Activated CD4-positive, alpha-beta T cell treated with anti-CD3 and anti-CD28 coated beads, Interleukin-2, amount 50 U/mL, for 24 hours (primary cell): ENCODE measurements at regions not wholly inside any gene's neighbourhood (a gene's known extent, or its start where the extent isn't known, plus 50 kb on each side); places are given as distances from the start of the nearest gene placed in this dataset.
"Not testable (repeated sequence)": the region's sequence is repeated elsewhere in the genome, so short reads cannot be mapped to it uniquely, and the experiment has no call there.

Experiments
- DNase-seq, 2 donors: peaks; one replicate each; pipeline ENCODE4 v3.0.0-alpha.2; 2020; ENCODE audit warnings: low read depth in 1 of 2, low spot score in 1 of 2

- DNase-seq = no peak
These were observed 303.9 kb downstream of the CPS1 start for GRCh38 chr2:210860276-210860675.

- DNase-seq = no peak
These were observed 304.8 kb downstream of the CPS1 start for GRCh38 chr2:210861038-210861665.

- no peak for DNase-seq
These were observed 306.1 kb downstream of the CPS1 start for GRCh38 chr2:210862283-210863065.

- DNase-seq = no peak
These were observed 306.9 kb downstream of the CPS1 start for GRCh38 chr2:210863283-210863682.

GRCh38 chr2:210871566-210871965 lies 315.2 kb downstream of the CPS1 start:
- not testable (repeated sequence) for DNase-seq

GRCh38 chr2:210873631-210874030 lies 317.2 kb downstream of the CPS1 start:
- DNase-seq = no peak

GRCh38 chr2:210884227-210884626 lies 327.8 kb downstream of the CPS1 start:
- DNase-seq = no peak

- DNase-seq = no peak
These were observed 331.6 kb downstream of the CPS1 start for GRCh38 chr2:210888035-210888434.

GRCh38 chr2:210895132-210895531 lies 338.7 kb downstream of the CPS1 start:
- no peak for DNase-seq

- no peak for DNase-seq
These were observed 342.7 kb downstream of the CPS1 start for GRCh38 chr2:210899131-210899530.

- DNase-seq = no peak
These were observed 344.9 kb downstream of the CPS1 start for GRCh38 chr2:210901326-210901725.

GRCh38 chr2:210912779-210913178 lies 356.4 kb downstream of the CPS1 start:
- DNase-seq = no peak

- DNase-seq = no peak
These were observed 357.1 kb downstream of the CPS1 start for GRCh38 chr2:210913461-210913860.

GRCh38 chr2:210915912-210916311 lies 359.5 kb downstream of the CPS1 start:
- no peak for DNase-seq

- DNase-seq = no peak
These were observed 361.1 kb downstream of the CPS1 start for GRCh38 chr2:210917465-210917864.

- no peak for DNase-seq
These were observed 362.7 kb downstream of the CPS1 start for GRCh38 chr2:210919128-210919527.

GRCh38 chr2:210922419-210922818 lies 366.0 kb downstream of the CPS1 start:
- DNase-seq = no peak

- no peak for DNase-seq
These were observed 372.3 kb downstream of the CPS1 start for GRCh38 chr2:210928714-210929113.

GRCh38 chr2:210938228-210938627 lies 381.8 kb downstream of the CPS1 start:
- DNase-seq = no peak

- no peak for DNase-seq
These were observed 390.0 kb downstream of the CPS1 start for GRCh38 chr2:210946395-210946794.

- DNase-seq = not testable (repeated sequence)
These were observed 394.1 kb downstream of the CPS1 start for GRCh38 chr2:210950434-210951060.

- no peak for DNase-seq
These were observed 398.0 kb downstream of the CPS1 start for GRCh38 chr2:210954386-210954907.
